GM11168 (cell line): ENCODE measurements at regions not wholly inside any gene's neighbourhood (a gene's known extent, or its start where the extent isn't known, plus 50 kb on each side); places are given as distances from the start of the nearest gene placed in this dataset.

Experiments used
- in situ Hi-C: fragments of 300-500 bp; cut with MboI; formaldehyde crosslinking; loops from one replicate; pipeline ENCODE4 v1.12.0; 2022; ENCODE audit warnings: low sequenced_read_pairs; ENCODE audit not compliant: unreplicated experiment

- in situ Hi-C loops, result no loop called here
These were observed 348.9 kb downstream of the OSR1 start for GRCh38 chr2:19009510-19009909.

GRCh38 chr2:19003554-19003953 is 354.9 kb downstream of the OSR1 start:
- in situ Hi-C loops, result no loop called here

GRCh38 chr2:19000776-19001175 is 357.6 kb downstream of the OSR1 start:
- in situ Hi-C loops, result no loop called here

GRCh38 chr2:18999198-18999597 is 359.2 kb downstream of the OSR1 start:
- in situ Hi-C loops, result no loop called here

- in situ Hi-C loops, result no loop called here
These were observed 359.9 kb downstream of the OSR1 start for GRCh38 chr2:18998491-18998890.

GRCh38 chr2:18993756-18994338 is 364.6 kb downstream of the OSR1 start:
- in situ Hi-C loops, result no loop called here

- in situ Hi-C loops, result no loop called here
These were observed 366.9 kb downstream of the OSR1 start for GRCh38 chr2:18991177-18992168.

GRCh38 chr2:18988631-18989232 is 369.7 kb downstream of the OSR1 start:
- in situ Hi-C loops, result no loop called here

- in situ Hi-C loops, result no loop called here
These were observed 370.8 kb downstream of the OSR1 start for GRCh38 chr2:18987592-18988073.

GRCh38 chr2:18987016-18987415 is 371.4 kb downstream of the OSR1 start:
- in situ Hi-C loops, result no loop called here

- in situ Hi-C loops, result no loop called here
These were observed 372.4 kb downstream of the OSR1 start for GRCh38 chr2:18986046-18986445.

GRCh38 chr2:18980786-18981430 is 377.5 kb downstream of the OSR1 start:
- in situ Hi-C loops, result no loop called here

GRCh38 chr2:18980104-18980785 is 378.2 kb downstream of the OSR1 start:
- in situ Hi-C loops, result no loop called here

- in situ Hi-C loops, result no loop called here
These were observed 381.0 kb downstream of the OSR1 start for GRCh38 chr2:18977409-18977808.

GRCh38 chr2:18976168-18976961 is 382.1 kb downstream of the OSR1 start:
- in situ Hi-C loops, result no loop called here

- in situ Hi-C loops, result no loop called here
These were observed 382.8 kb downstream of the OSR1 start for GRCh38 chr2:18975506-18976167.

GRCh38 chr2:18971628-18972027 is 382.3 kb upstream of the NT5C1B start:
- in situ Hi-C loops, result no loop called here

- in situ Hi-C loops, result no loop called here
These were observed 381.7 kb upstream of the NT5C1B start for GRCh38 chr2:18971069-18971378.

- in situ Hi-C loops, result no loop called here
These were observed 376.8 kb upstream of the NT5C1B start for GRCh38 chr2:18966131-18966530.
